ENCODE measurements at regions not wholly inside any gene's neighbourhood (a gene's known extent, or its start where the extent isn't known, plus 50 kb on each side); places are given as distances from the start of the nearest gene placed in this dataset.

DNA sequence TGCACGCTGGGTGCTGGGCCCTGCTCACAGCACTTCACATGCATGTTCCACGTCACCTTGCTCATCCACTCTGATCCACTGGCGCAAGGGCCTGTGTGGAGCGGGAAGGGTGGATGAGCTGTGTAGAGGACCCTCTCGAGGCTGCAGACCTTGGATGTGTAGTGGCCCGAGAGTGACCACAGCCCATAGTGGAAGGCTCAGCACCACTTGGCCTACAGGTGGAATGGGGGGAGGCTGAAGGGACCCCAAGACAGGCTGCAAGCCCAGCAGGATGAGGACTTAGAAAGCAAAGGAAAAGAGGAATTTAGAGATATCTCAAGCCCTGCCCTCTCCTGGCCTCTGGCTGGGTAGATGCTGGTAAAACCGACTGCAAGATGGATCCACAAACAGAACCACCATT is 175.9 kb upstream of the COPS8 start:
- TF ChIP-seq YY1 (IDR thresholded peaks at IDR 0.05; ENCODE audit: low read depth): no peak
- TF ChIP-seq, protein P1, sequence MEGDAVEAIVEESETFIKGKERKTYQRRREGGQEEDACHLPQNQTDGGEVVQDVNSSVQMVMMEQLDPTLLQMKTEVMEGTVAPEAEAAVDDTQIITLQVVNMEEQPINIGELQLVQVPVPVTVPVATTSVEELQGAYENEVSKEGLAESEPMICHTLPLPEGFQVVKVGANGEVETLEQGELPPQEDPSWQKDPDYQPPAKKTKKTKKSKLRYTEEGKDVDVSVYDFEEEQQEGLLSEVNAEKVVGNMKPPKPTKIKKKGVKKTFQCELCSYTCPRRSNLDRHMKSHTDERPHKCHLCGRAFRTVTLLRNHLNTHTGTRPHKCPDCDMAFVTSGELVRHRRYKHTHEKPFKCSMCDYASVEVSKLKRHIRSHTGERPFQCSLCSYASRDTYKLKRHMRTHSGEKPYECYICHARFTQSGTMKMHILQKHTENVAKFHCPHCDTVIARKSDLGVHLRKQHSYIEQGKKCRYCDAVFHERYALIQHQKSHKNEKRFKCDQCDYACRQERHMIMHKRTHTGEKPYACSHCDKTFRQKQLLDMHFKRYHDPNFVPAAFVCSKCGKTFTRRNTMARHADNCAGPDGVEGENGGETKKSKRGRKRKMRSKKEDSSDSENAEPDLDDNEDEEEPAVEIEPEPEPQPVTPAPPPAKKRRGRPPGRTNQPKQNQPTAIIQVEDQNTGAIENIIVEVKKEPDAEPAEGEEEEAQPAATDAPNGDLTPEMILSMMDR (IDR thresholded peaks at IDR 0.05): no peak
- TF ChIP-seq CHD2 (IDR thresholded peaks at IDR 0.05; ENCODE audit: low read length, partially characterized antibody): no peak
- no peak for TF ChIP-seq FOXM1 (IDR thresholded peaks at IDR 0.05; ENCODE audit: low read depth)
- TF ChIP-seq, protein P2, sequence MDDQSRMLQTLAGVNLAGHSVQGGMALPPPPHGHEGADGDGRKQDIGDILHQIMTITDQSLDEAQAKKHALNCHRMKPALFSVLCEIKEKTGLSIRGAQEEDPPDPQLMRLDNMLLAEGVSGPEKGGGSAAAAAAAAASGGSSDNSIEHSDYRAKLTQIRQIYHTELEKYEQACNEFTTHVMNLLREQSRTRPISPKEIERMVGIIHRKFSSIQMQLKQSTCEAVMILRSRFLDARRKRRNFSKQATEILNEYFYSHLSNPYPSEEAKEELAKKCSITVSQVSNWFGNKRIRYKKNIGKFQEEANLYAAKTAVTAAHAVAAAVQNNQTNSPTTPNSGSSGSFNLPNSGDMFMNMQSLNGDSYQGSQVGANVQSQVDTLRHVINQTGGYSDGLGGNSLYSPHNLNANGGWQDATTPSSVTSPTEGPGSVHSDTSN (IDR thresholded peaks at IDR 0.05): no peak
- TF ChIP-seq JUND (IDR thresholded peaks at IDR 0.05): no peak
- TF ChIP-seq MEF2A (IDR thresholded peaks at IDR 0.05; ENCODE audit: borderline replicate concordance, low read depth): no peak
- no peak for TF ChIP-seq TAF1 (IDR thresholded peaks at IDR 0.05; ENCODE audit: borderline replicate concordance, low read depth, low read length)
- TF ChIP-seq SMC3 (IDR thresholded peaks at IDR 0.05; ENCODE audit: low read depth, low read length): no peak
- TF ChIP-seq EZH2phosphoT487 (IDR thresholded peaks at IDR 0.05; ENCODE audit: borderline replicate concordance, low read depth): no peak
- TF ChIP-seq TCF12 (IDR thresholded peaks at IDR 0.05): no peak
- CTCF ChIA-PET: no interaction called here
- no peak for DNase-seq

DNA sequence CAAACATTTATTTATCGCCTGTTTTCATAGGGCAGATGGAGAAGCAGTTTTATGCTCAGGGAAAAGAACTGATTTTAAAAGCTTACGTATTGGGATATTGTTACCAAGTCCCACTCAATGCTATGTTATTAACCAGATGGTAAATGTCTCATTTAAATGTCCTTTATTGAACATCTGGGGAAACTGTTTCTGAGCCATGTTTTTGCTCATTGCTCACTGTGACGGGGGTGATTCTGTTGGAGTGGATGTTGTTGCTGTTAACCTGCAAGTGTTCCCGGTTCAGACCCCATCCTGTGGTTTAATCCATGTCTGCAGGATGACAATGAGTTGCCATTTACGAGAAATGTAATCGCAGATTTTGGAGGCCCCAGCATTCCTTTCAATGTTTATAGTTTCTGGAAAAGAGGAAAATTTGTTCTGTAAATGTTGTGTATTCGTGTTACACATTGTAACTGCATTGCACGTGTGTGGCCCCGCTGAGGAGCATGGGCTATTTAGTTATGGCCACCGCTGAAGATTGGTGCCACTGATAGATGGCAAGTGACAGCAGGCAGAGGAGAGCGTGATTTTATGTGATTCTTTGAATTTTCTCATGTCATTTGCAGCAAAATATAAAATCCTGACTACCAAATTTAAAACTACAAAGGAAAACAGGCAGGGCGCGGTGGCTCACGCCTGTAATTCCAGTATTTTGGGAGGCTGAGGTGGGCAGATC is 174.8 kb upstream of the COPS8 start:
- no peak overlapping the region for H2AFZ ChIP-seq (ENCODE audit: low read depth)
- H3K27me3 ChIP-seq (ENCODE audit: insufficient read depth): peaks cover 5% of the 10 kb centered on the region; the same call in 1 of the 2 replicates
- no peaks in the 10 kb centered on the region for H3K79me2 ChIP-seq (ENCODE audit: insufficient read depth)
- H4K20me1 ChIP-seq (ENCODE audit: insufficient read depth): no peaks in the 10 kb centered on the region
- no peak overlapping the region for H3K27ac ChIP-seq (ENCODE audit: low read depth in 2 of 2, low read length in 1 of 2)
- H3K4me2 ChIP-seq: no peak overlapping the region
- DNase-seq: no peak
- TF ChIP-seq EP300 (IDR thresholded peaks at IDR 0.05; ENCODE audit: borderline replicate concordance in 1 of 2, low read depth in 1 of 2, low read length in 1 of 2) (no peak), TCF12 (IDR thresholded peaks at IDR 0.05) (no peak), FOXM1 (IDR thresholded peaks at IDR 0.05; ENCODE audit: low read depth) (no peak)
- TF ChIP-seq, protein P3, sequence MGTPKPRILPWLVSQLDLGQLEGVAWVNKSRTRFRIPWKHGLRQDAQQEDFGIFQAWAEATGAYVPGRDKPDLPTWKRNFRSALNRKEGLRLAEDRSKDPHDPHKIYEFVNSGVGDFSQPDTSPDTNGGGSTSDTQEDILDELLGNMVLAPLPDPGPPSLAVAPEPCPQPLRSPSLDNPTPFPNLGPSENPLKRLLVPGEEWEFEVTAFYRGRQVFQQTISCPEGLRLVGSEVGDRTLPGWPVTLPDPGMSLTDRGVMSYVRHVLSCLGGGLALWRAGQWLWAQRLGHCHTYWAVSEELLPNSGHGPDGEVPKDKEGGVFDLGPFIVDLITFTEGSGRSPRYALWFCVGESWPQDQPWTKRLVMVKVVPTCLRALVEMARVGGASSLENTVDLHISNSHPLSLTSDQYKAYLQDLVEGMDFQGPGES (IDR thresholded peaks at IDR 0.05; ENCODE audit: low read depth, low read length): no peak
- peaks cover 0 to 8% of the 10 kb centered on the region in 2 experiments; a peak in 1 of 4 replicates for H3K4me1 ChIP-seq (ENCODE audit: control insufficient read depth in 1 of 2, insufficient read depth in 2 of 2, low read depth in 1 of 2, low read length in 1 of 2)
- no peaks in the 10 kb centered on the region for H3K36me3 ChIP-seq (replicated peaks in 1 of 2; ENCODE audit: control insufficient read depth in 1 of 2, insufficient read depth in 2 of 2, low read length in 1 of 2)
- H3K9me2 ChIP-seq: no peaks in the 10 kb centered on the region
- no peak overlapping the region for H3K4me3 ChIP-seq (ENCODE audit: low read depth in 2 of 2, low read length in 1 of 2)
- H3K9ac ChIP-seq: no peak overlapping the region
- CTCF ChIA-PET: no interaction called here
- POLR2A ChIA-PET: no interaction called here
- H3F3A ChIP-seq (replicated peaks; ENCODE audit: insufficient read depth): no peaks in the 10 kb centered on the region
- H3K9me3 ChIP-seq: no peaks in the 10 kb centered on the region
- WGBS (ENCODE audit: low lambda C conversion rate): 52% methylated on average over 14 of the region's 14 CpGs

More for the DNA sequence above, 175.9 kb upstream of the COPS8 start:
- Histone ChIP-seq H3K9me2 (no peaks in the 10 kb centered on the region), H2AFZ (ENCODE audit: low read depth) (no peak overlapping the region), H3F3A (replicated peaks; ENCODE audit: insufficient read depth) (no peaks in the 10 kb centered on the region), H3K4me2 (no peak overlapping the region), H3K9ac (no peak overlapping the region), H4K20me1 (ENCODE audit: insufficient read depth) (no peaks in the 10 kb centered on the region), H3K4me3 (ENCODE audit: low read depth in 2 of 2, low read length in 1 of 2) (no peak overlapping the region), H3K36me3 (replicated peaks in 1 of 2; ENCODE audit: control insufficient read depth in 1 of 2, insufficient read depth in 2 of 2, low read length in 1 of 2) (no peaks in the 10 kb centered on the region), H3K27ac (ENCODE audit: low read depth in 2 of 2, low read length in 1 of 2) (no peak overlapping the region), H3K9me3 (no peaks in the 10 kb centered on the region), H3K27me3 (ENCODE audit: insufficient read depth) (peaks cover 11% of the 10 kb centered on the region; the same call in 1 of the 2 replicates), H3K4me1 (ENCODE audit: control insufficient read depth in 1 of 2, insufficient read depth in 2 of 2, low read depth in 1 of 2, low read length in 1 of 2) (peaks cover 0 to 8% of the 10 kb centered on the region in 2 experiments; a peak in 1 of 4 replicates), H3K79me2 (ENCODE audit: insufficient read depth) (no peaks in the 10 kb centered on the region)
- 47% methylated on average over 6 of the region's 7 CpGs for WGBS (ENCODE audit: low lambda C conversion rate)
- POLR2A ChIA-PET: no interaction called here
